Mesenchymal stem cell (in vitro differentiated cells and primary cell): ENCODE measurements at regions not wholly inside any gene's neighbourhood (a gene's known extent, or its start where the extent isn't known, plus 50 kb on each side); places are given as distances from the start of the nearest gene placed in this dataset.

Experiments used
- DNase-seq: peaks from one replicate; pipeline ENCODE4 v3.0.0-alpha.2; 2013
- H2AFZ ChIP-seq: one replicate; pipeline ENCODE4 v1.6.1; 2013; ENCODE audit warnings: low read depth, mild to moderate bottlenecking, control low read depth, inconsistent platforms, low read length, moderate library complexity
- H2AK5ac ChIP-seq: 2 replicates; pipeline ENCODE4 v1.6.1; 2013; ENCODE audit warnings: low read length, moderate library complexity, mild to moderate bottlenecking, inconsistent platforms; ENCODE audit not compliant: severe bottlenecking
- H2BK120ac ChIP-seq: one replicate; pipeline ENCODE4 v1.6.1; 2013; ENCODE audit warnings: low read depth, mild to moderate bottlenecking, inconsistent platforms, low read length, moderate library complexity
- H2BK12ac ChIP-seq, 2 experiments: one replicate each; pipeline ENCODE4 v1.6.1; 2013; ENCODE audit warnings: inconsistent platforms in 2 of 2, low read length in 2 of 2, mild to moderate bottlenecking in 2 of 2, moderate library complexity in 2 of 2, control low read depth in 1 of 2
- H2BK15ac ChIP-seq: one replicate; pipeline ENCODE4 v1.6.1; 2013; ENCODE audit warnings: mild to moderate bottlenecking, low read depth, inconsistent platforms; ENCODE audit not compliant: poor library complexity, severe bottlenecking
- H2BK5ac ChIP-seq: 2 replicates; pipeline ENCODE4 v1.6.1; 2013; ENCODE audit warnings: low read depth, mild to moderate bottlenecking, low read length, control low read depth, inconsistent platforms; ENCODE audit not compliant: poor library complexity, severe bottlenecking
- H3K14ac ChIP-seq, 2 experiments: one replicate each; pipeline ENCODE4 v1.6.1; 2013; ENCODE audit warnings: inconsistent platforms in 2 of 2, low read length in 2 of 2, control low read depth in 1 of 2, mild to moderate bottlenecking in 1 of 2, moderate library complexity in 1 of 2
- H3K18ac ChIP-seq, 2 experiments: one replicate each; pipeline ENCODE4 v1.6.1; 2013; ENCODE audit warnings: inconsistent platforms in 2 of 2, low read length in 2 of 2, control low read depth in 1 of 2, low read depth in 1 of 2, mild to moderate bottlenecking in 1 of 2
- H3K23ac ChIP-seq, 2 experiments: one replicate each; pipeline ENCODE4 v1.6.1; 2013; ENCODE audit warnings: inconsistent platforms in 2 of 2, low read length in 2 of 2, mild to moderate bottlenecking in 2 of 2, moderate library complexity in 2 of 2, control low read depth in 1 of 2
- H3K27ac ChIP-seq: 2 replicates; pipeline ENCODE4 v1.5.1; 2013; ENCODE audit warnings: mild to moderate bottlenecking, moderate library complexity, low read length, control low read depth, inconsistent platforms; ENCODE audit not compliant: poor library complexity, severe bottlenecking
- H3K27me3 ChIP-seq, 2 experiments: 2 replicates each; pipeline versions ENCODE4 v1.6.1 to v1.7.0; 2013; ENCODE audit warnings: low read length in 2 of 2, mild to moderate bottlenecking in 2 of 2, moderate library complexity in 2 of 2, control low read depth in 1 of 2, inconsistent platforms in 1 of 2; ENCODE audit not compliant: control insufficient read depth in 1 of 2, insufficient read depth in 1 of 2
- H3K36me3 ChIP-seq, 2 experiments: 2 replicates each; pipeline versions ENCODE4 v1.6.1 to v1.7.0; 2013; ENCODE audit warnings: low read length in 2 of 2, control low read depth in 1 of 2, inconsistent platforms in 1 of 2, low read depth in 1 of 2, mild to moderate bottlenecking in 1 of 2; ENCODE audit not compliant: insufficient read depth in 2 of 2, control insufficient read depth in 1 of 2
- H3K4ac ChIP-seq, 2 experiments: one replicate each; pipeline ENCODE4 v1.6.1; 2013; ENCODE audit warnings: inconsistent platforms in 2 of 2, low read length in 2 of 2, mild to moderate bottlenecking in 2 of 2, moderate library complexity in 2 of 2, control low read depth in 1 of 2, low read depth in 1 of 2
- H3K4me1 ChIP-seq: 2 replicates; pipeline ENCODE4 v1.6.1; 2013; ENCODE audit warnings: low read depth, low read length, control low read depth; ENCODE audit not compliant: control insufficient read depth, insufficient read depth
- H3K4me2 ChIP-seq: 2 replicates; pipeline ENCODE4 v1.6.1; 2013; ENCODE audit warnings: low read length, mild to moderate bottlenecking, inconsistent platforms; ENCODE audit not compliant: poor library complexity, severe bottlenecking
- H3K4me3 ChIP-seq, 2 experiments: 2 replicates each; pipeline versions ENCODE4 v1.5.1 to v1.7.0; 2013; ENCODE audit warnings: low read length in 2 of 2, mild to moderate bottlenecking in 2 of 2, control low read depth in 1 of 2, low read depth in 1 of 2; ENCODE audit not compliant: insufficient read depth in 1 of 2
- H3K79me1 ChIP-seq: replicated peaks from 2 replicates; pipeline ENCODE4 v1.6.1; 2013; ENCODE audit warnings: mild to moderate bottlenecking, control low read depth, low read length, inconsistent platforms; ENCODE audit not compliant: poor library complexity, severe bottlenecking
- H3K9ac ChIP-seq: 2 replicates; pipeline ENCODE4 v1.7.0; 2013; ENCODE audit warnings: mild to moderate bottlenecking, low read length, moderate library complexity
- H3K9me3 ChIP-seq: 2 replicates; pipeline ENCODE4 v1.7.0; 2013; ENCODE audit warnings: mild to moderate bottlenecking, low read length; ENCODE audit not compliant: control insufficient read depth
- H4K8ac ChIP-seq: one replicate; pipeline ENCODE4 v1.6.1; 2013; ENCODE audit warnings: inconsistent platforms, mild to moderate bottlenecking, low read length, moderate library complexity
- H4K91ac ChIP-seq: one replicate; pipeline ENCODE4 v1.6.1; 2013; ENCODE audit warnings: mild to moderate bottlenecking, low read length, inconsistent platforms
- WGBS: methylation state at CpG from one replicate; pipeline ENCODE4 v1.1.7; 2013; ENCODE audit warnings: mixed read lengths; 5-methylcytosine and 5-hydroxymethylcytosine counted together

GRCh38 chr9:3762076-3762475 lies 236.3 kb upstream of the RFX3 start:
- H2BK120ac ChIP-seq, result no peak overlapping the region
- H3K23ac ChIP-seq, result no peak overlapping the region
- no peak overlapping the region for H3K9ac ChIP-seq
- H2BK12ac ChIP-seq, result no peak overlapping the region
- H2BK15ac ChIP-seq, result no peak overlapping the region
- peaks cover 2% of the 10 kb centered on the region for H3K4me1 ChIP-seq
- H3K27me3 ChIP-seq, result no peaks in the 10 kb centered on the region
- no peak overlapping the region for H3K4me3 ChIP-seq
- H2AFZ ChIP-seq, result no peak overlapping the region
- H2AK5ac ChIP-seq, result no peak overlapping the region
- H3K4me2 ChIP-seq, result no peak overlapping the region
- no peak overlapping the region for H3K4ac ChIP-seq
- no peak overlapping the region for H3K27ac ChIP-seq
- H3K18ac ChIP-seq, result no peak overlapping the region
- DNase-seq, result no peak
- no peak overlapping the region for H4K91ac ChIP-seq
- 100% methylated on average over 1 of the region's 3 CpGs for WGBS
- no peak overlapping the region for H4K8ac ChIP-seq
- H2BK5ac ChIP-seq, result no peak overlapping the region
- H3K14ac ChIP-seq, result no peak overlapping the region
- H3K9me3 ChIP-seq, result no peaks in the 10 kb centered on the region
- H3K36me3 ChIP-seq, result no peaks in the 10 kb centered on the region
- H3K79me1 ChIP-seq, result no peaks in the 10 kb centered on the region

DNA sequence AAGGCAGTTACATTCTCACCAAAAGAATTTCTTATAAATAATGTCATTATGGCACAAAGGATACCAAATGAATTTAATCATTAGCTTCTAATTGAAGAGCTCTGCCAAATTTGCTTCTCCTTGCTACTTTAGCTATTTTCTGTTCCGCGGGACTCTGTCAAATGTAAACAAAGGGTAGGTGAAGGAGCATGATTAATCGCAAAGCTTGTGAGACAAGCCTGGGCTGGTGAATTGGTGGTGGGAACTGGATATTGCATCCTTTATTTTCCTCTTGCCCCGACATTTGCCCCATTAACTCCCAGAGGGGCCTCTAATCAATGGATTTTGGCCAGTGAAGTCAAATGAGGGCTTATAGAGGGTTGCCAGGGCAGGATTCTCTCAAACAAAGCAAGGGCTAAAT lies 234.2 kb upstream of the RFX3 start:
- Histone ChIP-seq H3K27ac (peak overlapping the region; percentile 71), H3K4me2 (peak overlapping the region; percentile 55)
- 0% methylated on average over 3 of the region's 4 CpGs for WGBS

DNA sequence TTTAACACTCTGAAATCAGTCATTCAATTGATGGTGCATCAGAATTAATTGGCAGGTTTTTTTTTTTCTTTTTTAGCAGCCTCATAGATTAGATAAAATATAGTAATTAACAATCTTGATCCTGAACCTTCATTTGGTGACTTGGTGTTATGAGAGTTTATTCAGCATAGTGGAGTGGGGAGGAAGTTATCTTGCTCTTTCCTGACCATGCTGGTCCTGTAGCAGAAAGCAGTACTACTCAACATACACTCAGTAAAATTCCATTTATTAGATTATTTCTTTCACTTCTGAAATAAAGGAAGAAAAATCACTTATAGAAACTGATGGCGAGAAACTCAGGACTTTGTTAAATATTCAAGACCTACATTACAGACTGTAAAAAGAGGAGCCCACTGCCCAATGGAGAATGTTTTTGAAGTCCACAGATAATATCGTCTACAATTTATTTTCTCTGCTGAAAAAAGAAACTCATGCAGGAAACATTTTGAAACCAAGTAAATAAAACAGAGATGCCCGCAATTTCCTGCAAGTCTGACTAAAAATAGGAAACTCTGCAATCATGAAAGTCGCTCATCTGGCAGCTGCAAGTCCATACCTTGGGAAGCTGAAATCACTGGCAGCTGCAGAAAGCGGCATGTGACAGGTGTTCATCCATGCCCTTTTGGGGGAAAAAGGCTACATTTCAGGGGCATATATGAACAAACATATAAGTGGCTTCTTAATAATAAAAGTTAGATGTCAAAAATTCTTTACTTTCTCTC lies 233.2 kb upstream of the RFX3 start:
- DNase-seq, result peak; percentile 77
- H3K4me1 ChIP-seq, result peaks cover 2% of the 10 kb centered on the region

More for the DNA sequence above, 234.2 kb upstream of the RFX3 start:
- peak; percentile 64 for DNase-seq
- Histone ChIP-seq H2BK15ac (no peak overlapping the region), H2AK5ac (no peak overlapping the region), H3K4me3 (no peak overlapping the region), H3K9me3 (no peaks in the 10 kb centered on the region), H3K27me3 (no peaks in the 10 kb centered on the region), H3K4me1 (peaks cover 2% of the 10 kb centered on the region), H4K91ac (no peak overlapping the region), H2BK5ac (no peak overlapping the region), H2BK12ac (peak overlapping the region in 1 of 2 experiments; percentile 57), H3K79me1 (no peaks in the 10 kb centered on the region), H3K9ac (no peak overlapping the region), H3K23ac (no peak overlapping the region), H3K36me3 (no peaks in the 10 kb centered on the region), H2BK120ac (no peak overlapping the region), H4K8ac (no peak overlapping the region), H3K18ac (peak overlapping the region in 1 of 2 experiments; percentile 8), H3K14ac (no peak overlapping the region), H2AFZ (no peak overlapping the region), H3K4ac (peak overlapping the region in 1 of 2 experiments; percentile 28)

DNA sequence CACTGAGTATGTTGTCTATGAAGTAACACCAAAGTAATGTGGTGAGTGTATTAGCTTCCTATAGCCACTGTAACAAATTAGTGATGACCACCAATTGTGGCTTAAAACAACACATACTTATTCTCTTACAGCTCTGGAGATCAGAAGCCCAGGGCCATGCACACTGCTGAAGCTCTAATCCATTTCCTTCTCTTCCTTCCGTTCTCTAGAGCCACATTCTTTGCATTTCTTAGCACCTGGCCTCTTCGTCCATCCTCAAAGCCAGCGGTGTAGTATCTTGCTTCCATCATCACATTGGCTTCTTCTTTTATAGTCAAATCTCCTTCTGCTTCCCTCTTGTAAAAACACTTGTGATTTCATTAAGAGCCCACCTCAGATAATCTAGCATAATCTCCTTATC lies 230.3 kb upstream of the RFX3 start:
- no peaks in the 10 kb centered on the region for H3K9me3 ChIP-seq
- H3K4ac ChIP-seq, result no peak overlapping the region
- no peak overlapping the region for H4K91ac ChIP-seq
- peaks cover 2% of the 10 kb centered on the region for H3K4me1 ChIP-seq
- H3K14ac ChIP-seq, result no peak overlapping the region
- H2AFZ ChIP-seq, result no peak overlapping the region
- H3K4me3 ChIP-seq, result no peak overlapping the region
- no peak overlapping the region for H3K27ac ChIP-seq
- no peak overlapping the region for H2BK12ac ChIP-seq
- H3K27me3 ChIP-seq, result no peaks in the 10 kb centered on the region
- H3K23ac ChIP-seq, result no peak overlapping the region
- no peak overlapping the region for H2BK15ac ChIP-seq
- no peak overlapping the region for H2BK120ac ChIP-seq
- H3K79me1 ChIP-seq, result no peaks in the 10 kb centered on the region
- H3K36me3 ChIP-seq, result no peaks in the 10 kb centered on the region
- no peak overlapping the region for H4K8ac ChIP-seq
- WGBS, result 35% methylated on average over 3 of the region's 3 CpGs
- no peak overlapping the region for H2AK5ac ChIP-seq
- H3K9ac ChIP-seq, result no peak overlapping the region
- H3K4me2 ChIP-seq, result no peak overlapping the region
- no peak overlapping the region for H3K18ac ChIP-seq
- H2BK5ac ChIP-seq, result no peak overlapping the region
- no peak for DNase-seq

More for the DNA sequence above, 233.2 kb upstream of the RFX3 start:
- no peak overlapping the region for H3K23ac ChIP-seq
- no peak overlapping the region for H2BK120ac ChIP-seq
- no peak overlapping the region for H4K8ac ChIP-seq
- H2BK5ac ChIP-seq, result no peak overlapping the region
- H2BK12ac ChIP-seq, result peak overlapping the region in 1 of 2 experiments; percentile 42
- H3K36me3 ChIP-seq, result no peaks in the 10 kb centered on the region
- no peaks in the 10 kb centered on the region for H3K27me3 ChIP-seq
- 29% methylated on average over 4 of the region's 5 CpGs for WGBS
- no peak overlapping the region for H3K9ac ChIP-seq
- no peak overlapping the region for H3K27ac ChIP-seq
- H3K14ac ChIP-seq, result no peak overlapping the region
- no peak overlapping the region for H4K91ac ChIP-seq
- H2AFZ ChIP-seq, result no peak overlapping the region
- H3K4me2 ChIP-seq, result no peak overlapping the region
- no peak overlapping the region for H3K4ac ChIP-seq
- H2BK15ac ChIP-seq, result no peak overlapping the region
- peak overlapping the region in 1 of 2 experiments; percentile 24 for H3K18ac ChIP-seq
- H3K9me3 ChIP-seq, result no peaks in the 10 kb centered on the region
- H2AK5ac ChIP-seq, result no peak overlapping the region
- H3K79me1 ChIP-seq, result no peaks in the 10 kb centered on the region
- H3K4me3 ChIP-seq, result no peak overlapping the region
